ENCODE measurements at regions not wholly inside any gene's neighbourhood (a gene's known extent, or its start where the extent isn't known, plus 50 kb on each side); places are given as distances from the start of the nearest gene placed in this dataset.

DNA sequence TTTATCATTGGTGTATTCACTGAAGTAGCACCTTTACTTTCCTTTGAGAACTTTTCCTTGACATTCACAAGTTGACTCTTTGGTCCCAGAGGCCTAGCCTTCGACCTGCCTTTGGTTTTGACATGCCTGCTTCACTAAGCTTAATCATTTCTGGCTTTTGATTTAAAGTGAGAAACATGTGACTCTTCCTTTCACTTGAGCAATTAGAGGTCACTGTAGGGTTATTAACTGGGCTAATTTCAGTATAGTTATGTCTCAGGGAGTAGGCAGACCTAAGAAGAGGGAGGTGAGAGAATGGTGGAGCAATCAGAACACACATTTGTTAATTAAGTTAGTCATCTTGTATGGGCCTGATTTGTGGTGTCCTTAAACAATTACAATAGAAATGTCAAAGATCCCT is 1040.7 kb upstream of the SLC39A10 start:
- TF ChIP-seq, protein P1, sequence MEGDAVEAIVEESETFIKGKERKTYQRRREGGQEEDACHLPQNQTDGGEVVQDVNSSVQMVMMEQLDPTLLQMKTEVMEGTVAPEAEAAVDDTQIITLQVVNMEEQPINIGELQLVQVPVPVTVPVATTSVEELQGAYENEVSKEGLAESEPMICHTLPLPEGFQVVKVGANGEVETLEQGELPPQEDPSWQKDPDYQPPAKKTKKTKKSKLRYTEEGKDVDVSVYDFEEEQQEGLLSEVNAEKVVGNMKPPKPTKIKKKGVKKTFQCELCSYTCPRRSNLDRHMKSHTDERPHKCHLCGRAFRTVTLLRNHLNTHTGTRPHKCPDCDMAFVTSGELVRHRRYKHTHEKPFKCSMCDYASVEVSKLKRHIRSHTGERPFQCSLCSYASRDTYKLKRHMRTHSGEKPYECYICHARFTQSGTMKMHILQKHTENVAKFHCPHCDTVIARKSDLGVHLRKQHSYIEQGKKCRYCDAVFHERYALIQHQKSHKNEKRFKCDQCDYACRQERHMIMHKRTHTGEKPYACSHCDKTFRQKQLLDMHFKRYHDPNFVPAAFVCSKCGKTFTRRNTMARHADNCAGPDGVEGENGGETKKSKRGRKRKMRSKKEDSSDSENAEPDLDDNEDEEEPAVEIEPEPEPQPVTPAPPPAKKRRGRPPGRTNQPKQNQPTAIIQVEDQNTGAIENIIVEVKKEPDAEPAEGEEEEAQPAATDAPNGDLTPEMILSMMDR (IDR thresholded peaks at IDR 0.05) = no peak
- TF ChIP-seq POLR2AphosphoS5 (IDR thresholded peaks at IDR 0.05) = no peak
- no peak for TF ChIP-seq POLR2A (IDR thresholded peaks at IDR 0.05)

Measured in stomach (tissue), 4 donors.